GM04503 (cell line): ENCODE measurements at regions not wholly inside any gene's neighbourhood (a gene's known extent, or its start where the extent isn't known, plus 50 kb on each side); places are given as distances from the start of the nearest gene placed in this dataset.
"Not testable (repeated sequence)": the region's sequence is repeated elsewhere in the genome, so short reads cannot be mapped to it uniquely, and the experiment has no call there.

Source experiments
- DNase-seq: peaks from one replicate; pipeline ENCODE4 v3.0.0-alpha.2; 2012; ENCODE audit warnings: low read depth

DNA sequence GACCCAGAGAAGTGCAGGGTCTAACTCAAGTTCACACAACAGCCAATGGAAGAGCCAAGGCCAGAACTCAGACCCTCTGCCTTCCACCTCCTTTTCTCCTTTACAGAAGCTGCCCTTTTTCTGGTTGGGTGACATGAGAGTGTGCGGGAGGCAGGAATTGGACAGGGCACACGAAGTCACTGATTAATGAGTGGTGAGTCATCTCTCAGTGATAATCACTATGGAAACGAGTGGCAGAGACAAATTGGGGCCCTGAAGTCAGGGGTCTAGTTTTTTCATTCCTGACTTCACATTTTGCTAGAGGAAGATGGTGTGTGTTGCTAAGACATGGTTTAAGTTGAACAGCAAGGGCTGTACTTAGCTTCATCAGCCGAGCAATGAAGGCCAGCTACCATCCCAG is 312.7 kb upstream of the CCL2 start:
- no peak for DNase-seq

DNA sequence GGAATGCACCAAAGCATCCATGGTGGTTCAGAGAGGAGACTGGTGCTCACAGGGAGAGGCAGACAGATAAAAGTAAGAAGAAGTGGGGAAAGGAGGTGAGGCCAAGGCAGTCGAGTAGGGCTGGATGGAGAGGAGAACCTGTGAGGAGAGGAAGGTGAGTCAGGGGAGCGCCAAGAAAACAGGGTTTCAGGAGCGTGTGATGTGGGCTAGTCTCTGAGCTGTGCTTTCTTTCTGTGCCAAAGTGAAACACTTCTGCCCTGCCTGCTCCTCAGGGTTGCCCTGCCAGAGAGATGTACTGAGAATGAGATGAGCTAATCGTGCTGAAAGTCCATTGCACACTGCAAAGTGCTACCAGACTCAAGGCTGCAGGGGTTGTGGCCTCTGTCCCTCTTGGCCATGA is 310.7 kb upstream of the CCL2 start:
- no peak for DNase-seq

DNA sequence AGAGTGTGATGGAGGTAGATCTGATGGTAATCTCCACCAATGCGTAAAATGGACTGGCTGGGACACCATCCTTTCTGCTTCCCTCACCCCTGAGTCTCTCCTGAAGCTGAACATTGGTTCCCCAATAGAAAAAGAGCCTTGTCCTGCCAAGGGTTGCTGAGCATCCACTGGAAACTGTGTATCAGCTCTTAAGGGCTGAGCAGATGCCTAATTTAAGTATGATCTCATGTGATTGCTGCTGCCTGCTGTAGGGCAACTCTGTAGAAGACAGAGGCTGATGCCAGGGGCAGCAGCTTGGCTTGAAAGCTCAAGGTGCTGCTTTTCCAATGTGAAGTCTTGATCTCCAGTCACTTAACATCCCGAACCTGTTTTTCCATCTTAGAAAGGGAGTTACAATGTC is 310.3 kb upstream of the CCL2 start:
- no peak for DNase-seq

GRCh38 chr17:33945646-33946546 is 309.2 kb upstream of the CCL2 start:
- no peak for DNase-seq

DNA sequence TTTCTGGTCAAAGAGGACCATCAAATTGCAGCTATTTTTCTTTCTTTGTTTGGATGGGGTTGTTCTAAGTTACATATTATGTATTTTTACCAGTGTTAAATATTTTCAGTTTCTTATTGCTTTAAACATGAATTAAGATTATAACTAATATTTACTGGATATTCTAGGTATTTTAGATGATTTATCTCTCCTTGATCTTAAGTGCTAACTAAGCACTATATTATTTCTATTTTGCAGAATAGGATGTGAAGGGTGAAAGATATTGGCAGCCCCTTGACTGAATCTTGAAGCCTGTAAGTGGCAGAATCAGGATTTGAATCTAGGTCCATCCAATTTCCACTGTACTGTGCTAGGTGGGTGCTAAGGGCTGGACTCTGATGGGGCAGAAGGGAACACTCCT is 307.3 kb upstream of the CCL2 start:
- DNase-seq = no peak

- no peak for DNase-seq
Observed at GRCh38 chr17:33948309-33948708, 306.8 kb upstream of the CCL2 start.

- DNase-seq = no peak
Observed at GRCh38 chr17:33949100-33949499, 306.0 kb upstream of the CCL2 start.

GRCh38 chr17:33950061-33950460 is 305.0 kb upstream of the CCL2 start:
- DNase-seq = no peak

DNA sequence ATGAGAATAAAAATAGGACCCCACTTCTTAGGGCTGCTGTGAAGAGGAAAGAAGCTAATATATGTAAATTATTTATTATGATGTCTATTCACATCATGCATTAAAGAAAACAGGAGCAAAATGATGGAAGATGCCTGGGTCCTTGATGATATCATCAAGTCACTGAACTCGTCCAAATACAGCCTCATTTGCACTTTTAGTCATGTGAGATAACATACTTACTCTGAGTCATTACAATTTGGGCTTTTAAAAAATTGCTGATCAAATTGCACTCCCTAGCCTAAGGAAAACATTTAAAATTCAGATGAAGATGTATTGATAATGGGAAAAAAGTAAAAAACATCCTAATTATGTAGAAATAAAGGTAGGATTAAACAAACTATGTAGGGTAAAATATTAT is 302.7 kb upstream of the CCL2 start:
- no peak for DNase-seq

- DNase-seq = no peak
Observed at GRCh38 chr17:33954597-33954996, 300.5 kb upstream of the CCL2 start.

GRCh38 chr17:33955461-33955860 is 299.6 kb upstream of the CCL2 start:
- no peak for DNase-seq

DNA sequence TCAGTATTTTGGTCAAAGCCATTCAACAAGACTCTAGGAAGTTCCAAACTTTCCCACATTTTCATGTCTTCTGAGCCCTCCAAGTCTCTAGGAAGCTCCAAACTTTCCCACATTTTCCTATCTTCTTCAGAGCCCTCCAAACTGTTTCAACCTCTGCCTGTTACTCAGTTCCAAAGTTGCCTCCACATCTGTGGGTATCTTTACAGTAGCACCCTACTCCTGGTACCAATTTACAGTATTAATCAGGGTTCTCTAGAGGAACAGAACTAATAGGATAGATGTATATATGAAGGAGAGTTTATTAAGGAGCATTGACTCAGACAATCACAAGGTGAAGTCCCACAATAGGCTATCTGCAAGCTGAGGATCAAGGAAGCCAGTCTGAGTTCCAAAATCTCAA is 296.0 kb upstream of the CCL2 start:
- DNase-seq = not testable (repeated sequence)

DNA sequence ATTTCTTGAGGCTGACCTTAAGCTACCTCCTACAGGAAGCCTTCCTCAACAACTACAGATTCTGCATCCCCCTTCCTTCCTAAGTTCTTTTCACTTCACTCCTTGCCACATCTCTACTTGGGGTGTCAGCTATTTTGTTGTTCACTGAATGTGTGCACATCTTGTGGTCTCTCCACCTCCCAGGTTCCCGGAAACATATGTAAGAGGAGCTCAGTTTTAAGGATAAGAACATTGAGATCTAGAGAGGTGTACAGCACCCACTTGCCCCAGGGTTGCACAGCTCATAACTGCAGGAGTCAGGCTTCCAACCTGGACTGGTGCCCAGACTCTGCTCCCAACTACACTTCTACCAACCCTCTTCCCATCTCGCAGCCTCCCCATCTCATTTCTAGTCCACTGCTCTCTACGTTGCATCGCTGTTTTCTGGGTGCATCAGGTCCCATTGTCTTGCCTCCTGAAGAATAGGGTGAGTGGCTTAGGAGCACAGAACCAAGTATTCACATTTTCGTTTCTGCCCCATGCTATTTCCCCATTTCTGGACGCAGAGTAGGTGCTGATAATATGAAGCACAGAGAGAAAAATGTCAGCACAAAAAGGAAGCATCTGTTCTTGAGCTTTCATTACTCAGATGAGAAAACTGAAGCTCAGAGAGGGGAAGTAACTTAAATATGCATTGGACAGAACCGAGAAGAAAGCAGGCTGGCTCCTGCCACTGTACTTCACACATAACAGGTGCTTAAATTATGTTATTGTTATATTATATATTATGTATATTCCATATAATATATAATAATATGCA is 292.0 kb upstream of the CCL2 start:
- no peak for DNase-seq

DNA sequence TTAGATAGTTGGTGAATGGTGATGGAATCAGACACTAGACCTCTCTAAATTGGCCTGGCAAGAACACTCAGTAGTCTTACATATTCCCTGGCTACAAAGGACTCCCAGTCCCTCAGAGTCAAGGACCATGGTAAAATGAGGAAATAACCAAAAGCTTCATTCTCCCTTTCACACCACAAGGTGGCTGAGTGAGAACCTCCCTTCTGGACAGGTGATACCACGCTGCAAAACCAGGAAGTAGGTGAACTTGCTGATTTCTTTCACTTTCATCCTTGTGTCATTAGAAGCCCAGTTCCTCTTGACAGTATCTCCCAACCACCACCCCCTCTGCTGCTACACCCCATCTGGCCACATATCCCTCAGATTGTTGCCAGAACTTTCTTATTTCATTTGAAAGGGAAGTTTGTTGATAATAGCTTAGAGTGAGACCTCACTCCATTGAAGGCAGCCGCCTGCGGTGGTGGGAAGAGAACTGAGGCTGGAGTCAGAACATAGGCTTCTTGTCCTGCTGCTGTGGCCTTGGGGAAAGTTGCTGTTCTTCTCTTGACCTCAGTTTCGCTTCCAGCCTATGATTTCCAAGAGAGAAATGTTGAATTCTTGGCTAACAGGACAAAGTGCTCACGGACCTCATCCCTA is 290.6 kb upstream of the CCL2 start:
- no peak for DNase-seq

DNA sequence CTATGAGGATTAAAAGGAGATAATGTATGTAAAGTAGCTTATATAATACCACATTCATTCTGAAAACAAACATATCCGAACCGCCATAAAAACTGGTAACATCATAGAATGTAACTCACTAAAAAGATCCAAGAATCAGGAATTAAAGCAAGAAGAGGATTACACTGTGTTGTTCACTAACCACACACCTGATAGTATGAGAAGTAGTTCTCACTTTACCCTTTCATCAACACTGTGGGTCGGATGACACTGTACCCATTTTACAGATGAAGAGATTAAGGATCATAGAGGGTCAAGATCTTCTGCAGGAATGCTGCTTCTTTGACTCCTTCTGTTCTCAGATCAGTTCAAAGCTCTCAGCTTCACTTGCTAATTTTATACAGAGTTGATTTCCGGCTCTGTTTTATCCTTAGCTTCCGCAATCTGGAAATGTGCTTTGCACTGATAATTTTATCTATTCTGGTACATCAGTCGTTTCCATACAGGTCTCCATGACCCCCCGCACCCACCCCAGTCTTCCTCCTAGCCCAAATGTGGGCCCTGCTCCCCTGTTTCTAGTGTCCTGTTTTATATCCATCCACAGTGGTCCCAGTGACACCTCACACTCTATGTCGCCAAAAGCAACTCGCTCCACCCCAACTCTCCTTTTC is 288.6 kb upstream of the CCL2 start:
- DNase-seq = no peak

GRCh38 chr17:33967608-33968349 is 287.3 kb upstream of the CCL2 start:
- no peak for DNase-seq

GRCh38 chr17:33968350-33969044 is 286.6 kb upstream of the CCL2 start:
- DNase-seq = no peak

DNA sequence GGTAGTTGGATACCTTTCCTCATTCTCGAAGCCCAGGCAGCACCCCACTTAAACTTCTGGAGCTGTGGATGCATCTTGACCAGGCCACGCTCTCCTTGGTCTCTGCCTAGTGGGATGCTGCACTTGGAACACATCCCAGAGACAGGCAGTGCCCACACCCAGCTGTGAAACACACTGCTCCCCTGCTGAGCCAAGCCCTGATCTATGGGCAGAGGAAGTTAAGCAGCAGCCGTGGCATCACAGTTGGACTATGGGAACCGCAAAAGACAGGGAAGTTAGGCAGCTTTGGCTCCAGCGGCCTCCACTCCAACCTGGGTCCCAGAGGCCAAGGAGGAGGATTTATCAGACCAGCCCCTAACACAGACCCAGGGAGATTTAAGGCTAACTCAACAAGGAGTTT is 284.8 kb upstream of the CCL2 start:
- DNase-seq = no peak

DNA sequence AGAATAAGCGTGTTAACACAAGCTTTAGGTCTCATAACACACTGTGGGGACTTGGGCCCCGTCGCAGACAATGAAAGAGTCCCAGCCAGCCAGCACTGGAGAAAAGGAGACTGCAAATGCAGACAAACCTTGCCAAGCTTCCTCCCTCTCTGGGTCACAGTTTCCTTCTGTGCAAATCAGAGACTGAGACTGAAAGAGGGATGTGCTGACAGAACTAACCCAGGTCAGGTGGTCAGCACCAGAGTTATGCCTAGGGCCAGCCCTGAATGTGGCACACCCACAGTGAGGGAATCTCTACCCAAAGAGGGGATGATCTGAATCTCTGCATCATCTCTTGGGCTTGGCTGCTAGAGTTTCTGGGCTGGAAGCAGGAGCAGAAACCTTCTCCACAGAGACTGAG is 282.3 kb upstream of the CCL2 start:
- no peak for DNase-seq

DNA sequence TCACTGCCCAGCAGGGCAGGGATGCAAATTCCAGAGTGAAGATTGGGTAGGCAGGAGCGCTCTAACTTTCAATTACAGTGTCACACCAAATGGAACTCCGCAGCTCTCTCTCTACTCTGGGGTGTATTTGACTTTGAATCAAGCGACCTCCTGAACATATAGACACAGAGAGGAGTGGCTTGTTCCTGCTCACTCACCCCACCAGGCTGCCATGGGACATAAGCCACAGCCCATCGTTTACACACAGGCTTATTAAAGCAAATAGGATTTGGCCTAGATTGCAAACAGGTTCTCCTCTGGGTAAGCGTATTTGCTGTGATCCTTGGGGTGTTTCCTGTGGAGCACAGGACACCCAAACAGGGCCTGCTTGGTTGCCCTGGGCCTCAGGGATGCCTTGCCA is 281.6 kb upstream of the CCL2 start:
- no peak for DNase-seq

GRCh38 chr17:33974276-33974675 is 280.8 kb upstream of the CCL2 start:
- DNase-seq = no peak
